G401 (cell line): ENCODE measurements at regions not wholly inside any gene's neighbourhood (a gene's known extent, or its start where the extent isn't known, plus 50 kb on each side); places are given as distances from the start of the nearest gene placed in this dataset.
A peak's percentile ranks its signal among the peaks of the same experiment; 100 is the strongest.
"Not testable (repeated sequence)": the region's sequence is repeated elsewhere in the genome, so short reads cannot be mapped to it uniquely, and the experiment has no call there.

Experiments used
- DNase-seq: peaks from one replicate; pipeline ENCODE4 v3.0.0-alpha.2; 2015; ENCODE audit warnings: low spot score
- in situ Hi-C: cut with HindIII; loops from 2 replicates; pipeline ENCODE4 v1.10.0; 2016; ENCODE audit warnings: low sequenced_read_pairs, mixed read lengths

- DNase-seq, in situ Hi-C loops: not testable (repeated sequence)
Observed at GRCh38 chr7:65683362-65683761, 189.5 kb upstream of the VKORC1L1 start.

- in situ Hi-C loops, DNase-seq: not testable (repeated sequence)
Observed at GRCh38 chr7:65699026-65699714, 173.7 kb upstream of the VKORC1L1 start.

- in situ Hi-C loops, DNase-seq: not testable (repeated sequence)
Observed at GRCh38 chr7:65699715-65700356, 173.0 kb upstream of the VKORC1L1 start.

- DNase-seq, in situ Hi-C loops: not testable (repeated sequence)
Observed at GRCh38 chr7:65719123-65719798, 153.6 kb upstream of the VKORC1L1 start.

- DNase-seq: peak; percentile 65
- in situ Hi-C loops: no loop called here
Observed at GRCh38 chr7:65722361-65722792, 150.5 kb upstream of the VKORC1L1 start.

GRCh38 chr7:65727182-65727581 lies 145.7 kb upstream of the VKORC1L1 start:
- in situ Hi-C loops, DNase-seq: not testable (repeated sequence)

- no peak for DNase-seq
- in situ Hi-C loops: no loop called here
Observed at GRCh38 chr7:65731129-65731528, 141.7 kb upstream of the VKORC1L1 start.

- in situ Hi-C loops: no loop called here
- no peak for DNase-seq
Observed at GRCh38 chr7:65731562-65732035, 141.3 kb upstream of the VKORC1L1 start.

GRCh38 chr7:65744406-65744805 lies 128.5 kb upstream of the VKORC1L1 start:
- in situ Hi-C loops: no loop called here
- no peak for DNase-seq

GRCh38 chr7:65746398-65746669 lies 126.5 kb upstream of the VKORC1L1 start:
- no peak for DNase-seq
- in situ Hi-C loops: no loop called here

GRCh38 chr7:65749039-65749438 lies 123.8 kb upstream of the VKORC1L1 start:
- no peak for DNase-seq
- in situ Hi-C loops: no loop called here

GRCh38 chr7:65749518-65749917 lies 123.4 kb upstream of the VKORC1L1 start:
- no peak for DNase-seq
- in situ Hi-C loops: no loop called here

GRCh38 chr7:65750511-65751344 lies 122.1 kb upstream of the VKORC1L1 start:
- peak; percentile 95 for DNase-seq
- in situ Hi-C loops: no loop called here

GRCh38 chr7:65754070-65754469 lies 118.8 kb upstream of the VKORC1L1 start:
- DNase-seq, in situ Hi-C loops: not testable (repeated sequence)

- DNase-seq, in situ Hi-C loops: not testable (repeated sequence)
Observed at GRCh38 chr7:65758991-65759390, 113.9 kb upstream of the VKORC1L1 start.

- in situ Hi-C loops, DNase-seq: not testable (repeated sequence)
Observed at GRCh38 chr7:65762712-65763111, 110.2 kb upstream of the VKORC1L1 start.

- DNase-seq, in situ Hi-C loops: not testable (repeated sequence)
Observed at GRCh38 chr7:65763114-65763513, 109.8 kb upstream of the VKORC1L1 start.

GRCh38 chr7:65770473-65771225 lies 102.2 kb upstream of the VKORC1L1 start:
- peak; percentile 96 for DNase-seq
- in situ Hi-C loops: not testable (repeated sequence)

GRCh38 chr7:65771226-65771569 lies 101.7 kb upstream of the VKORC1L1 start:
- in situ Hi-C loops: not testable (repeated sequence)

More at GRCh38 chr7:65771226-65771569, 101.7 kb upstream of the VKORC1L1 start:
- DNase-seq: peak; percentile 9
